Suprapubic skin (tissue), 4 donors: ENCODE measurements at regions not wholly inside any gene's neighbourhood (a gene's known extent, or its start where the extent isn't known, plus 50 kb on each side); places are given as distances from the start of the nearest gene placed in this dataset.
A peak's percentile ranks its signal among the peaks of the same experiment; 100 is the strongest.

ENCODE experiments used
- DNase-seq, 2 donors: peaks; one replicate each; pipeline ENCODE4 v3.0.0-alpha.2; 2019; ENCODE audit warnings: low spot score in 2 of 2
- H3K27ac ChIP-seq: fragments of 200-600 bp; sonication (generic); one replicate; pipeline ENCODE4 v1.5.1; 2019
- H3K27me3 ChIP-seq: fragments of 200-600 bp; sonication (generic); one replicate; pipeline ENCODE4 v1.5.1; 2019
- H3K36me3 ChIP-seq: fragments of 200-600 bp; sonication (generic); one replicate; pipeline ENCODE4 v1.5.1; 2019
- H3K4me1 ChIP-seq: fragments of 200-600 bp; sonication (generic); one replicate; pipeline ENCODE4 v1.5.1; 2019
- H3K4me3 ChIP-seq: fragments of 200-600 bp; sonication (generic); one replicate; pipeline ENCODE4 v1.5.1; 2019; ENCODE audit warnings: mild to moderate bottlenecking
- H3K9me3 ChIP-seq: fragments of 200-600 bp; sonication (generic); one replicate; pipeline ENCODE4 v1.5.1; 2019
- CTCF ChIP-seq, 2 donors: fragments of 200-600 bp in 1 of 2; fragments of 450-650 bp in 1 of 2; sonication (generic) in 1 of 2; IDR thresholded peaks; one replicate each; pipeline ENCODE4 v1.5.1; 2016 to 2019; ENCODE audit warnings: antibody characterized with exemption in 2 of 2, mild to moderate bottlenecking in 1 of 2, moderate library complexity in 1 of 2
- EP300 ChIP-seq: sonication (generic); formaldehyde crosslinking; IDR thresholded peaks from one replicate; pipeline ENCODE4 v1.6.1; 2017; ENCODE audit warnings: antibody characterized with exemption
- POLR2A ChIP-seq, 2 donors: fragments of 450-650 bp; IDR thresholded peaks; one replicate each; pipeline ENCODE4 v1.6.1; 2017; ENCODE audit warnings: antibody characterized with exemption in 2 of 2, mild to moderate bottlenecking in 2 of 2, moderate library complexity in 2 of 2
- POLR2AphosphoS5 ChIP-seq, 3 donors: sonication (generic); formaldehyde crosslinking; IDR thresholded peaks; one replicate each; pipeline ENCODE4 v1.6.1; 2017; ENCODE audit warnings: antibody characterized with exemption in 3 of 3
- WGBS: methylation state at CpG from one replicate; pipeline ENCODE4 v1.1.5; 2018; 5-methylcytosine and 5-hydroxymethylcytosine counted together

- peaks cover 18% of the 10 kb centered on the region for H3K27me3 ChIP-seq
- TF ChIP-seq POLR2AphosphoS5 (IDR thresholded peaks at IDR 0.05), result no peak
- no peak for TF ChIP-seq EP300
- no peak for TF ChIP-seq POLR2A (IDR thresholded peaks at IDR 0.05)
- TF ChIP-seq CTCF (IDR thresholded peaks at IDR 0.05), result no peak
- WGBS, result 89% methylated on average over 17 of the region's 20 CpGs
- no peak overlapping the region for H3K27ac ChIP-seq
- H3K9me3 ChIP-seq, result no peaks in the 10 kb centered on the region
- no peaks in the 10 kb centered on the region for H3K36me3 ChIP-seq
- H3K4me3 ChIP-seq, result no peak overlapping the region
- peaks cover 6% of the 10 kb centered on the region for H3K4me1 ChIP-seq
- DNase-seq, result peak in 1 of 2 donors; percentile 32
Measured at GRCh38 chr6:168131464-168132415, 52.7 kb upstream of the FRMD1 start.

GRCh38 chr6:168130697-168131371 lies 51.8 kb upstream of the FRMD1 start:
- no peak for TF ChIP-seq EP300
- no peak for TF ChIP-seq POLR2AphosphoS5 (IDR thresholded peaks at IDR 0.05)
- no peak for TF ChIP-seq CTCF (IDR thresholded peaks at IDR 0.05)
- no peak for TF ChIP-seq POLR2A (IDR thresholded peaks at IDR 0.05)
- no peak overlapping the region for H3K27ac ChIP-seq
- no peaks in the 10 kb centered on the region for H3K9me3 ChIP-seq
- no peak overlapping the region for H3K4me3 ChIP-seq
- peak in 1 of 2 donors; percentile 36 for DNase-seq
- no peaks in the 10 kb centered on the region for H3K36me3 ChIP-seq
- H3K27me3 ChIP-seq, result peaks cover 18% of the 10 kb centered on the region
- H3K4me1 ChIP-seq, result peaks cover 6% of the 10 kb centered on the region
- 64% methylated on average over 9 of the region's 14 CpGs for WGBS

- Histone ChIP-seq H3K4me1 (peaks cover 6% of the 10 kb centered on the region), H3K27ac (no peak overlapping the region), H3K27me3 (peaks cover 18% of the 10 kb centered on the region), H3K4me3 (no peak overlapping the region), H3K9me3 (no peaks in the 10 kb centered on the region), H3K36me3 (no peaks in the 10 kb centered on the region)
- no peak for TF ChIP-seq CTCF (IDR thresholded peaks at IDR 0.05)
- no peak for TF ChIP-seq EP300
- TF ChIP-seq POLR2AphosphoS5 (IDR thresholded peaks at IDR 0.05), result no peak
- no peak for TF ChIP-seq POLR2A (IDR thresholded peaks at IDR 0.05)
- DNase-seq, result peak; percentile 28 to 71
- 79% methylated on average over 5 of the region's 18 CpGs for WGBS
Measured at GRCh38 chr6:168130168-168130696, 51.2 kb upstream of the FRMD1 start.

- Histone ChIP-seq H3K27me3 (peaks cover 18% of the 10 kb centered on the region), H3K9me3 (no peaks in the 10 kb centered on the region), H3K36me3 (no peaks in the 10 kb centered on the region), H3K4me1 (peaks cover 6% of the 10 kb centered on the region), H3K4me3 (no peak overlapping the region), H3K27ac (no peak overlapping the region)
- 93% methylated on average over 35 of the region's 40 CpGs for WGBS
- TF ChIP-seq POLR2A (IDR thresholded peaks at IDR 0.05), result no peak
- no peak for TF ChIP-seq POLR2AphosphoS5 (IDR thresholded peaks at IDR 0.05)
- no peak for TF ChIP-seq CTCF (IDR thresholded peaks at IDR 0.05)
- no peak for TF ChIP-seq EP300
- DNase-seq, result peak in 1 of 2 donors; percentile 46
Measured at GRCh38 chr6:168129292-168130167, 50.5 kb upstream of the FRMD1 start.
